ENCODE measurements at regions not wholly inside any gene's neighbourhood (a gene's known extent, or its start where the extent isn't known, plus 50 kb on each side); places are given as distances from the start of the nearest gene placed in this dataset.

- CTCF ChIA-PET = no interaction called here
- H3K27ac ChIP-seq (ENCODE audit: low read depth, low read length) = no peak overlapping the region
- no peak for DNase-seq (ENCODE audit: low read depth, low spot score)
- H3K9ac ChIP-seq (ENCODE audit: low read length) = no peak overlapping the region
- no peaks in the 10 kb centered on the region for H4K20me1 ChIP-seq (ENCODE audit: insufficient read depth)
- POLR2A ChIA-PET = no interaction called here
- H3K9me3 ChIP-seq (ENCODE audit: control insufficient read depth in 1 of 2, insufficient read depth in 1 of 2, low read depth in 1 of 2, low read length in 2 of 2) = no peaks in the 10 kb centered on the region; a peak in 1 of 4 replicates
- no peaks in the 10 kb centered on the region for H3K36me3 ChIP-seq (ENCODE audit: control insufficient read depth in 1 of 2, insufficient read depth in 2 of 2, low read length in 2 of 2)
- intact Hi-C loops (cut with micrococcal nuclease) = no loop called here
- no peaks in the 10 kb centered on the region for H3K4me1 ChIP-seq (ENCODE audit: control insufficient read depth in 1 of 2, insufficient read depth in 2 of 2, low read length in 2 of 2)
- H3K79me2 ChIP-seq (ENCODE audit: insufficient read depth, low read length) = no peaks in the 10 kb centered on the region
- no peaks in the 10 kb centered on the region for H3K27me3 ChIP-seq (ENCODE audit: insufficient read depth, low read length)
- no peak overlapping the region for H3K4me2 ChIP-seq (ENCODE audit: low read length)
- TF ChIP-seq EGR1 (IDR thresholded peaks at IDR 0.05; ENCODE audit: low read depth) (no peak), RAD21 (IDR thresholded peaks at IDR 0.05; ENCODE audit: low read depth) (no peak), TCF7L2 (IDR thresholded peaks at IDR 0.05; ENCODE audit: borderline replicate concordance, extremely low read depth, insufficient read depth, insufficient read length) (no peak)
- TF ChIP-seq, protein P1, sequence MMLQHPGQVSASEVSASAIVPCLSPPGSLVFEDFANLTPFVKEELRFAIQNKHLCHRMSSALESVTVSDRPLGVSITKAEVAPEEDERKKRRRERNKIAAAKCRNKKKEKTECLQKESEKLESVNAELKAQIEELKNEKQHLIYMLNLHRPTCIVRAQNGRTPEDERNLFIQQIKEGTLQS (IDR thresholded peaks at IDR 0.05) = no peak
- no TSS peak for BruUV-seq (replicated peaks)
- RAD21 ChIA-PET (ENCODE audit: low non-redundant PET in 1 of 2, low total read pairs in 2 of 2, uncharacterized antibody in 2 of 2, unreplicated experiment in 2 of 2) = no interaction called here
- no peak overlapping the region for H3K4me3 ChIP-seq (replicated peaks in 1 of 2; ENCODE audit: low read depth in 1 of 2, low read length in 2 of 2)
- ATAC-seq = no peak
- no peak overlapping the region for H2AFZ ChIP-seq (ENCODE audit: low read depth, low read length, poor library complexity, severe bottlenecking)
- H3K9me2 ChIP-seq (ENCODE audit: insufficient read depth) = no peaks in the 10 kb centered on the region
These were observed 133.6 kb downstream of the NXPE2 start for GRCh38 chr11:114811971-114812370.

GRCh38 chr11:114812733-114813132, 134.4 kb downstream of the NXPE2 start:
- DNase-seq (ENCODE audit: low read depth, low spot score) (no peak), ATAC-seq (no peak)
- RAD21 ChIA-PET (ENCODE audit: low non-redundant PET in 1 of 2, low total read pairs in 2 of 2, uncharacterized antibody in 2 of 2, unreplicated experiment in 2 of 2) = no interaction called here
- POLR2A ChIA-PET = no interaction called here
- Histone ChIP-seq H3K9ac (ENCODE audit: low read length) (no peak overlapping the region), H2AFZ (ENCODE audit: low read depth, low read length, poor library complexity, severe bottlenecking) (no peak overlapping the region), H3K27me3 (ENCODE audit: insufficient read depth, low read length) (no peaks in the 10 kb centered on the region), H4K20me1 (ENCODE audit: insufficient read depth) (no peaks in the 10 kb centered on the region), H3K27ac (ENCODE audit: low read depth, low read length) (no peak overlapping the region), H3K9me2 (ENCODE audit: insufficient read depth) (no peaks in the 10 kb centered on the region), H3K9me3 (ENCODE audit: control insufficient read depth in 1 of 2, insufficient read depth in 1 of 2, low read depth in 1 of 2, low read length in 2 of 2) (no peaks in the 10 kb centered on the region; a peak in 1 of 4 replicates), H3K79me2 (ENCODE audit: insufficient read depth, low read length) (no peaks in the 10 kb centered on the region), H3K36me3 (ENCODE audit: control insufficient read depth in 1 of 2, insufficient read depth in 2 of 2, low read length in 2 of 2) (no peaks in the 10 kb centered on the region), H3K4me2 (ENCODE audit: low read length) (no peak overlapping the region), H3K4me3 (replicated peaks in 1 of 2; ENCODE audit: low read depth in 1 of 2, low read length in 2 of 2) (no peak overlapping the region), H3K4me1 (ENCODE audit: control insufficient read depth in 1 of 2, insufficient read depth in 2 of 2, low read length in 2 of 2) (no peaks in the 10 kb centered on the region)
- intact Hi-C loops (cut with micrococcal nuclease) = no loop called here
- BruUV-seq (replicated peaks) = no TSS peak
- CTCF ChIA-PET = no interaction called here
- TF ChIP-seq EZH2phosphoT487 (IDR thresholded peaks at IDR 0.05; ENCODE audit: borderline replicate concordance) (no peak), SP1 (IDR thresholded peaks at IDR 0.05; ENCODE audit: low read depth) (no peak), FOSL1 (IDR thresholded peaks at IDR 0.05; ENCODE audit: low read depth) (no peak), REST (IDR thresholded peaks at IDR 0.05; ENCODE audit: low read depth) (no peak), CEBPB (IDR thresholded peaks at IDR 0.05; ENCODE audit: low read depth) (no peak), SRF (IDR thresholded peaks at IDR 0.05; ENCODE audit: low read depth) (no peak), ZFX (IDR thresholded peaks at IDR 0.05) (no peak), CBX3 (IDR thresholded peaks at IDR 0.05; ENCODE audit: low read depth) (no peak), ELF1 (IDR thresholded peaks at IDR 0.05; ENCODE audit: borderline replicate concordance, low read depth) (no peak)
- TF ChIP-seq, protein P2, sequence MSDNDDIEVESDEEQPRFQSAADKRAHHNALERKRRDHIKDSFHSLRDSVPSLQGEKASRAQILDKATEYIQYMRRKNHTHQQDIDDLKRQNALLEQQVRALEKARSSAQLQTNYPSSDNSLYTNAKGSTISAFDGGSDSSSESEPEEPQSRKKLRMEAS (IDR thresholded peaks at IDR 0.05) = no peak
- TF ChIP-seq, protein P1 (IDR thresholded peaks at IDR 0.05) = no peak
- TF ChIP-seq, protein P3, sequence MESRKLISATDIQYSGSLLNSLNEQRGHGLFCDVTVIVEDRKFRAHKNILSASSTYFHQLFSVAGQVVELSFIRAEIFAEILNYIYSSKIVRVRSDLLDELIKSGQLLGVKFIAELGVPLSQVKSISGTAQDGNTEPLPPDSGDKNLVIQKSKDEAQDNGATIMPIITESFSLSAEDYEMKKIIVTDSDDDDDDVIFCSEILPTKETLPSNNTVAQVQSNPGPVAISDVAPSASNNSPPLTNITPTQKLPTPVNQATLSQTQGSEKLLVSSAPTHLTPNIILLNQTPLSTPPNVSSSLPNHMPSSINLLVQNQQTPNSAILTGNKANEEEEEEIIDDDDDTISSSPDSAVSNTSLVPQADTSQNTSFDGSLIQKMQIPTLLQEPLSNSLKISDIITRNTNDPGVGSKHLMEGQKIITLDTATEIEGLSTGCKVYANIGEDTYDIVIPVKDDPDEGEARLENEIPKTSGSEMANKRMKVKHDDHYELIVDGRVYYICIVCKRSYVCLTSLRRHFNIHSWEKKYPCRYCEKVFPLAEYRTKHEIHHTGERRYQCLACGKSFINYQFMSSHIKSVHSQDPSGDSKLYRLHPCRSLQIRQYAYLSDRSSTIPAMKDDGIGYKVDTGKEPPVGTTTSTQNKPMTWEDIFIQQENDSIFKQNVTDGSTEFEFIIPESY (IDR thresholded peaks at IDR 0.05; ENCODE audit: extremely low read depth, insufficient replicate concordance, low read length) = no peak

All from HCT116 (cell line).